Coronary artery (tissue), 2 donors: ENCODE measurements at regions not wholly inside any gene's neighbourhood (a gene's known extent, or its start where the extent isn't known, plus 50 kb on each side); places are given as distances from the start of the nearest gene placed in this dataset.

Experiments used
- DNase-seq: peaks from one replicate; pipeline ENCODE4 v3.0.0-alpha.2; 2017; ENCODE audit warnings: low spot score
- H3K27ac ChIP-seq, 2 donors: fragments of 200-600 bp; sonication (generic); one replicate each; pipeline ENCODE4 v1.5.1; 2016 to 2019
- H3K4me3 ChIP-seq: fragments of 200-600 bp; sonication (generic); 2 replicates; pipeline ENCODE4 v1.5.1; 2016; ENCODE audit warnings: mild to moderate bottlenecking, moderate library complexity
- TF ChIP-seq, protein P1 (sequence below): fragments of 200-600 bp; sonication (generic); IDR thresholded peaks from one replicate; pipeline ENCODE4 v1.5.1; 2019; ENCODE audit warnings: antibody characterized with exemption

DNA sequence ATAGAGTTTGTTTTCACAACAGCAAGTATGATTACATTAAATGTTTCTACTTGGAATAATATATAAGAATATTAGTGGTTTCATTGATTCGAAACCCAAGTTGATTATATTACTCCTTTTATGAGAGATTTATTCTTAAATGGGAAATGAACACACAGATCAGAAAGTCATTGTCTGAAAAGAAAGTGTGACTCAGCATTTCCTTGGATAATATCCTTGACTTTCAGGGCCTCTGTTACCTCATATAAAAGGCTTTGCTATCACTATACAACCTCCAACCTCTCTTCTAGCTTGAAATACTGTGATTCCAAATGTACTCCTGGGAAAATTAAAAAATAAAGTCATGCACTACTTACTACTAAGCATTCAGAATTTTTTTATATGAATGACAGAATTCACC, 295.3 kb upstream of the LYPLAL1 start:
- H3K27ac ChIP-seq = no peak overlapping the region
- TF ChIP-seq, protein P1, sequence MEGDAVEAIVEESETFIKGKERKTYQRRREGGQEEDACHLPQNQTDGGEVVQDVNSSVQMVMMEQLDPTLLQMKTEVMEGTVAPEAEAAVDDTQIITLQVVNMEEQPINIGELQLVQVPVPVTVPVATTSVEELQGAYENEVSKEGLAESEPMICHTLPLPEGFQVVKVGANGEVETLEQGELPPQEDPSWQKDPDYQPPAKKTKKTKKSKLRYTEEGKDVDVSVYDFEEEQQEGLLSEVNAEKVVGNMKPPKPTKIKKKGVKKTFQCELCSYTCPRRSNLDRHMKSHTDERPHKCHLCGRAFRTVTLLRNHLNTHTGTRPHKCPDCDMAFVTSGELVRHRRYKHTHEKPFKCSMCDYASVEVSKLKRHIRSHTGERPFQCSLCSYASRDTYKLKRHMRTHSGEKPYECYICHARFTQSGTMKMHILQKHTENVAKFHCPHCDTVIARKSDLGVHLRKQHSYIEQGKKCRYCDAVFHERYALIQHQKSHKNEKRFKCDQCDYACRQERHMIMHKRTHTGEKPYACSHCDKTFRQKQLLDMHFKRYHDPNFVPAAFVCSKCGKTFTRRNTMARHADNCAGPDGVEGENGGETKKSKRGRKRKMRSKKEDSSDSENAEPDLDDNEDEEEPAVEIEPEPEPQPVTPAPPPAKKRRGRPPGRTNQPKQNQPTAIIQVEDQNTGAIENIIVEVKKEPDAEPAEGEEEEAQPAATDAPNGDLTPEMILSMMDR = no peak
- DNase-seq = no peak
- H3K4me3 ChIP-seq = no peak overlapping the region

- Histone ChIP-seq H3K27ac (no peak overlapping the region), H3K4me3 (no peak overlapping the region)
- TF ChIP-seq, protein P1 = no peak
- no peak for DNase-seq
These were observed 293.1 kb upstream of the LYPLAL1 start for GRCh38 chr1:218880484-218881060.

GRCh38 chr1:218882454-218882853, 291.2 kb upstream of the LYPLAL1 start:
- H3K27ac ChIP-seq = no peak overlapping the region
- TF ChIP-seq, protein P1 = no peak
- H3K4me3 ChIP-seq = no peak overlapping the region
- no peak for DNase-seq

GRCh38 chr1:218886101-218886871, 287.4 kb upstream of the LYPLAL1 start:
- H3K27ac ChIP-seq = no peak overlapping the region
- TF ChIP-seq, protein P1 = no peak
- DNase-seq = no peak
- no peak overlapping the region for H3K4me3 ChIP-seq

GRCh38 chr1:218887141-218887925, 286.3 kb upstream of the LYPLAL1 start:
- no peak overlapping the region for H3K4me3 ChIP-seq
- TF ChIP-seq, protein P1 = no peak
- no peak for DNase-seq
- H3K27ac ChIP-seq = no peak overlapping the region

GRCh38 chr1:218890451-218890850, 283.2 kb upstream of the LYPLAL1 start:
- Histone ChIP-seq H3K27ac (no peak overlapping the region), H3K4me3 (no peak overlapping the region)
- no peak for DNase-seq
- TF ChIP-seq, protein P1 = no peak
